IMR-90 (cell line): ENCODE measurements at regions not wholly inside any gene's neighbourhood (a gene's known extent, or its start where the extent isn't known, plus 50 kb on each side); places are given as distances from the start of the nearest gene placed in this dataset.
A peak's percentile ranks its signal among the peaks of the same experiment; 100 is the strongest.

ENCODE experiments used
- ATAC-seq: fragments of 200-7000 bp; cut with Tn5 transposase; 2 replicates; pipeline ENCODE4 v1.9.1; 2020; ENCODE audit warnings: low read depth, mild to moderate bottlenecking, moderate library complexity
- BruUV-seq: library from RNA; stranded (reverse); fragments of 400-500 nt; replicated peaks from 2 replicates; lab custom pipeline; 2021; lab: Mats Ljungman, UMichigan
- CTCF ChIA-PET: fragments of 300-600 bp; formaldehyde crosslinking; extraction: SDS; loops from one replicate; lab custom pipeline; 2021; ENCODE audit warnings: antibody characterized with exemption; lab: Yijun Ruan, JAX
- POLR2A ChIA-PET: fragments of 300-600 bp; sonication (Branson Sonifier 250); formaldehyde crosslinking; loops from one replicate; lab custom pipeline; 2022; ENCODE audit warnings: antibody characterized with exemption; ENCODE audit not compliant: unreplicated experiment; lab: Charles Lee
- DNase-seq: peaks from one replicate; pipeline ENCODE4 v3.0.0; 2013
- H2AFZ ChIP-seq: replicated peaks from 2 replicates; pipeline ENCODE3; 2013; ENCODE audit warnings: low read length, mild to moderate bottlenecking; ENCODE audit not compliant: poor library complexity
- H2AK5ac ChIP-seq: 2 replicates; pipeline ENCODE4 v1.6.1; 2013; ENCODE audit warnings: low read depth, low read length, inconsistent platforms
- H2AK9ac ChIP-seq: replicated peaks from 2 replicates; pipeline ENCODE3; 2013; ENCODE audit warnings: mild to moderate bottlenecking, low read depth, low read length, moderate library complexity; ENCODE audit not compliant: poor library complexity
- H2BK120ac ChIP-seq: 2 replicates; pipeline ENCODE4 v1.6.1; 2013; ENCODE audit warnings: low read depth, low read length, inconsistent platforms
- H2BK15ac ChIP-seq: 3 replicates; pipeline ENCODE4 v1.6.1; 2013; ENCODE audit warnings: low read depth, low read length, inconsistent platforms
- H2BK20ac ChIP-seq: 2 replicates; pipeline ENCODE4 v1.6.1; 2013; ENCODE audit warnings: low read depth, mild to moderate bottlenecking, inconsistent platforms, low read length, moderate library complexity
- H2BK5ac ChIP-seq: 2 replicates; pipeline ENCODE4 v1.6.1; 2013; ENCODE audit warnings: mild to moderate bottlenecking, low read depth, low read length, inconsistent platforms; ENCODE audit not compliant: poor library complexity, severe bottlenecking
- H3K14ac ChIP-seq: replicated peaks from 2 replicates; pipeline ENCODE4 v1.6.1; 2013; ENCODE audit warnings: low read depth, low read length, inconsistent platforms
- H3K18ac ChIP-seq: 2 replicates; pipeline ENCODE4 v1.6.1; 2013; ENCODE audit warnings: low read depth, low read length, control low read depth
- H3K23ac ChIP-seq: 2 replicates; pipeline ENCODE4 v1.6.1; 2013; ENCODE audit warnings: low read depth, low read length, inconsistent platforms
- H3K27ac ChIP-seq: 2 replicates; pipeline ENCODE4 v1.5.1; 2013; ENCODE audit warnings: mild to moderate bottlenecking, control low read depth, low read length; ENCODE audit not compliant: insufficient read depth
- H3K27me3 ChIP-seq: 2 replicates; pipeline ENCODE4 v1.6.1; 2013; ENCODE audit warnings: low read length; ENCODE audit not compliant: control insufficient read depth, insufficient read depth
- H3K36me3 ChIP-seq: 2 replicates; pipeline ENCODE4 v1.6.1; 2013; ENCODE audit warnings: low read length, mixed read lengths; ENCODE audit not compliant: control insufficient read depth, insufficient read depth
- H3K4ac ChIP-seq: 2 replicates; pipeline ENCODE4 v1.6.1; 2013; ENCODE audit warnings: low read depth, low read length, inconsistent platforms
- H3K4me1 ChIP-seq: 2 replicates; pipeline ENCODE4 v1.6.1; 2013; ENCODE audit warnings: low read length, mixed read lengths; ENCODE audit not compliant: control insufficient read depth, insufficient read depth
- H3K4me2 ChIP-seq: 2 replicates; pipeline ENCODE4 v1.6.1; 2013; ENCODE audit warnings: low read depth, mild to moderate bottlenecking, control low read depth, low read length, moderate library complexity
- H3K4me3 ChIP-seq: 2 replicates; pipeline ENCODE4 v1.5.1; 2013; ENCODE audit warnings: low read depth, mild to moderate bottlenecking, control low read depth, low read length, moderate library complexity; ENCODE audit not compliant: insufficient read depth
- H3K56ac ChIP-seq: 2 replicates; pipeline ENCODE4 v1.6.1; 2013; ENCODE audit warnings: low read length, inconsistent platforms; ENCODE audit not compliant: insufficient read depth; ENCODE audit errors: extremely low read depth
- H3K79me1 ChIP-seq, 2 experiments: 2 replicates each; pipeline ENCODE4 v1.6.1; 2013; ENCODE audit warnings: low read length in 2 of 2, inconsistent platforms in 1 of 2, low read depth in 1 of 2
- H3K9ac ChIP-seq: 2 replicates; pipeline ENCODE4 v1.6.1; 2013; ENCODE audit warnings: low read depth, low read length, control low read depth
- H3K9me1 ChIP-seq: 2 replicates; pipeline ENCODE4 v1.6.1; 2013; ENCODE audit warnings: low read length, inconsistent platforms; ENCODE audit not compliant: insufficient read depth
- H3K9me3 ChIP-seq: 2 replicates; pipeline ENCODE4 v1.6.1; 2013; ENCODE audit warnings: low read length; ENCODE audit not compliant: control insufficient read depth, insufficient read depth
- H4K20me1 ChIP-seq: 2 replicates; pipeline ENCODE4 v1.6.1; 2013; ENCODE audit warnings: low read length, inconsistent platforms; ENCODE audit not compliant: insufficient read depth
- H4K5ac ChIP-seq: 2 replicates; pipeline ENCODE4 v1.6.1; 2013; ENCODE audit warnings: mild to moderate bottlenecking, low read depth, low read length, control low read depth
- H4K8ac ChIP-seq, 2 experiments: 2 replicates each; pipeline ENCODE4 v1.6.1; 2013; ENCODE audit warnings: low read depth in 2 of 2, low read length in 2 of 2, control low read depth in 1 of 2, inconsistent platforms in 1 of 2
- H4K91ac ChIP-seq: 2 replicates; pipeline ENCODE4 v1.6.1; 2013; ENCODE audit warnings: low read depth, low read length, inconsistent platforms; ENCODE audit not compliant: insufficient read depth
- CEBPB ChIP-seq: IDR thresholded peaks from 2 replicates; pipeline ENCODE4 v1.6.1; 2012; ENCODE audit warnings: low read depth, low read length, improper control_type of control experiment
- NFE2L2 ChIP-seq: fragments of 150-350 bp; IDR thresholded peaks from 2 replicates; pipeline ENCODE4 v1.6.1; 2016; ENCODE audit warnings: low read depth, mild to moderate bottlenecking, low read length
- WGBS, 2 experiments: methylation state at CpG; one replicate each; pipeline versions ENCODE4 v1.1.5 to v1.1.7; 2013; ENCODE audit warnings: missing lambda C conversion rate in 2 of 2; ENCODE audit not compliant: insufficient read length in 1 of 2; ENCODE audit errors: extremely low coverage in 2 of 2; 5-methylcytosine and 5-hydroxymethylcytosine counted together
- dilution Hi-C: fragments of 300-500 bp; cut with HindIII; formaldehyde crosslinking; loops from one replicate; pipeline ENCODE4 v1.14.3; 2018; ENCODE audit warnings: low sequenced_read_pairs; ENCODE audit not compliant: unreplicated experiment
- in situ Hi-C: fragments of 300-500 bp; cut with MboI; formaldehyde crosslinking; loops from 3 replicates; pipeline ENCODE4 v1.14.3; 2019; ENCODE audit warnings: low sequenced_read_pairs, inconsistent platforms, mixed read lengths
- intact Hi-C: fragments of 100-400 bp; cut with micrococcal nuclease; formaldehyde crosslinking; loops from 2 replicates; pipeline ENCODE4 v1.10.0; 2022

DNA sequence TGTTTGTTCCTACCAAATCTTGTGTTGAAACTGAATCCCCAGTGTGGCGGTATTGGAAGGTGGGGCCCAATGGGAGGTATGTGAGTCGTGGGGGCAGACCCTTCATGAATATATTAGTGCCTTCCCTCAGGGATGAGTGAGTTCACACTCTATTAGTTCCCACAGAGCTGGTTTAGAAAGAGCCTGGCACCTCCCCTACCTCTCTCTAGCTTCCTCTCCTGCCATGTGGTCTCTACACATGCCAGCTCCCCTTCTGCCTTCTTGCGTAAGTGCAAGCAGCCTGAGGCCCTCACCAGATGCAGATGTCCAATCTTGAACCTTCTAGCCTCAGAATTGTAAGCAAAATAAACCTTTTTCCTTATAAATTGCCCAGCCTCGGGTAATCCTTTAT lies 105.8 kb downstream of the SPTSSA start:
- in situ Hi-C loops, result no loop called here
- ATAC-seq, result peak; percentile 10; the same call in 1 of the 2 replicates
- Histone ChIP-seq H2BK20ac (no peak overlapping the region), H4K5ac (no peak overlapping the region; the same call in 1 of the 2 replicates), H3K14ac (no peak overlapping the region), H2AK5ac (no peak overlapping the region), H2AFZ (no peak overlapping the region), H3K36me3 (no peaks in the 10 kb centered on the region), H3K4me2 (no peak overlapping the region), H3K56ac (no peak overlapping the region), H2AK9ac (no peak overlapping the region), H4K20me1 (no peaks in the 10 kb centered on the region), H3K9ac (no peak overlapping the region), H2BK5ac (no peak overlapping the region), H2BK15ac (no peak overlapping the region), H3K4me1 (peaks cover 3% of the 10 kb centered on the region; the same call in 1 of the 2 replicates), H3K9me1 (no peaks in the 10 kb centered on the region), H3K27ac (peak overlapping the region; percentile 73; the same call in 1 of the 2 replicates), H3K4ac (no peak overlapping the region), H4K91ac (no peak overlapping the region), H4K8ac (no peak overlapping the region), H3K9me3 (no peaks in the 10 kb centered on the region), H3K27me3 (no peaks in the 10 kb centered on the region), H3K79me1 (no peaks in the 10 kb centered on the region), H3K4me3 (no peak overlapping the region), H3K18ac (no peak overlapping the region; the same call in 1 of the 2 replicates), H2BK120ac (no peak overlapping the region), H3K23ac (no peak overlapping the region)
- 0 out of 2 replicates have a peak, but pooled peaks have one; percentile 3 for TF ChIP-seq CEBPB
- no peak for TF ChIP-seq NFE2L2
- no CpG with 5 or more reads among the region's 4 CpGs for WGBS, 2 experiments
- ChIA-PET CTCF (interaction anchor here (0.5 kb wide), 1 partner anchor 100 kb away, joined by 3 read pairs; no protein-coding TSS in a partner anchor), POLR2A (no interaction called here)
- BruUV-seq, result no TSS peak
- DNase-seq, result peak; percentile 7
- dilution Hi-C loops, result no loop called here
- intact Hi-C loops, result no loop called here
